ENCODE measurements at regions not wholly inside any gene's neighbourhood (a gene's known extent, or its start where the extent isn't known, plus 50 kb on each side); places are given as distances from the start of the nearest gene placed in this dataset.

- no peaks in the 10 kb centered on the region for H3K9me3 Mint-ChIP-seq
- peaks cover 3% of the 10 kb centered on the region for H3K27me3 Mint-ChIP-seq
- DNase-seq (ENCODE audit: extremely low spot score, unreplicated experiment) = no peak
These were observed 419.5 kb downstream of the MFSD1 start for GRCh38 chr3:159221335-159221734.

GRCh38 chr3:159229116-159229680 is 427.3 kb downstream of the MFSD1 start:
- no peak for TF ChIP-seq CTCF (conservative IDR thresholded peaks at IDR 0.05)
- H3K27ac Mint-ChIP-seq = no peak overlapping the region
- peaks cover 3% of the 10 kb centered on the region for H3K9me3 Mint-ChIP-seq
- no peak for DNase-seq (ENCODE audit: extremely low spot score, unreplicated experiment)
- peaks cover 3% of the 10 kb centered on the region for H3K27me3 Mint-ChIP-seq
- no peak overlapping the region for H3K4me3 Mint-ChIP-seq
- H3K4me1 Mint-ChIP-seq (ENCODE audit: unreplicated experiment) = no peaks in the 10 kb centered on the region
- H3K36me3 Mint-ChIP-seq = no peaks in the 10 kb centered on the region

More at GRCh38 chr3:159221335-159221734, 419.5 kb downstream of the MFSD1 start:
- Mint-ChIP-seq H3K27ac (no peak overlapping the region), H3K4me1 (ENCODE audit: unreplicated experiment) (no peaks in the 10 kb centered on the region), H3K4me3 (no peak overlapping the region), H3K36me3 (no peaks in the 10 kb centered on the region)
- no peak for TF ChIP-seq CTCF (conservative IDR thresholded peaks at IDR 0.05)

GRCh38 chr3:159232966-159233365 is 431.1 kb downstream of the MFSD1 start:
- no peak for TF ChIP-seq CTCF (conservative IDR thresholded peaks at IDR 0.05)
- Mint-ChIP-seq H3K4me3 (no peak overlapping the region), H3K36me3 (no peaks in the 10 kb centered on the region), H3K9me3 (peaks cover 3% of the 10 kb centered on the region), H3K27ac (no peak overlapping the region), H3K27me3 (peaks cover 3% of the 10 kb centered on the region), H3K4me1 (ENCODE audit: unreplicated experiment) (peaks cover 5% of the 10 kb centered on the region)
- DNase-seq (ENCODE audit: extremely low spot score, unreplicated experiment) = no peak

- Mint-ChIP-seq H3K9me3 (peaks cover 3% of the 10 kb centered on the region), H3K27me3 (peaks cover 6% of the 10 kb centered on the region), H3K27ac (no peak overlapping the region), H3K4me1 (ENCODE audit: unreplicated experiment) (peaks cover 5% of the 10 kb centered on the region), H3K4me3 (no peak overlapping the region), H3K36me3 (no peaks in the 10 kb centered on the region)
- no peak for TF ChIP-seq CTCF (conservative IDR thresholded peaks at IDR 0.05)
- DNase-seq (ENCODE audit: extremely low spot score, unreplicated experiment) = no peak
These were observed 431.9 kb downstream of the MFSD1 start for GRCh38 chr3:159233734-159234133.

GRCh38 chr3:159234306-159234705 is 432.5 kb downstream of the MFSD1 start:
- Mint-ChIP-seq H3K4me1 (ENCODE audit: unreplicated experiment) (peaks cover 5% of the 10 kb centered on the region), H3K27ac (no peak overlapping the region), H3K27me3 (peaks cover 6% of the 10 kb centered on the region), H3K4me3 (no peak overlapping the region), H3K9me3 (peaks cover 3% of the 10 kb centered on the region), H3K36me3 (no peaks in the 10 kb centered on the region)
- TF ChIP-seq CTCF (conservative IDR thresholded peaks at IDR 0.05) = no peak
- DNase-seq (ENCODE audit: extremely low spot score, unreplicated experiment) = no peak

- no peak for DNase-seq (ENCODE audit: extremely low spot score, unreplicated experiment)
- Mint-ChIP-seq H3K4me3 (no peak overlapping the region), H3K27ac (no peak overlapping the region), H3K27me3 (peaks cover 6% of the 10 kb centered on the region), H3K4me1 (ENCODE audit: unreplicated experiment) (peaks cover 5% of the 10 kb centered on the region), H3K36me3 (no peaks in the 10 kb centered on the region), H3K9me3 (no peaks in the 10 kb centered on the region)
- no peak for TF ChIP-seq CTCF (conservative IDR thresholded peaks at IDR 0.05)
These were observed 434.5 kb downstream of the MFSD1 start for GRCh38 chr3:159236321-159236720.
